ENCODE measurements at regions not wholly inside any gene's neighbourhood (a gene's known extent, or its start where the extent isn't known, plus 50 kb on each side); places are given as distances from the start of the nearest gene placed in this dataset.

- H3K36me3 ChIP-seq: no peaks in the 10 kb centered on the region
- no peaks in the 10 kb centered on the region for H3K4me1 ChIP-seq
- H3K4me3 ChIP-seq: no peak overlapping the region
- H3K27ac ChIP-seq (replicated peaks in 1 of 4): no peak overlapping the region
- no peaks in the 10 kb centered on the region for H3K27me3 ChIP-seq
- intact Hi-C loops (cut with DNase I): no loop called here
- TF ChIP-seq CTCF (IDR thresholded peaks at IDR 0.05) (no peak), POLR2A (IDR thresholded peaks at IDR 0.05; ENCODE audit: low read depth) (no peak), POLR2AphosphoS5 (IDR thresholded peaks at IDR 0.05) (no peak), EP300 (IDR thresholded peaks at IDR 0.05) (no peak)
- no peaks in the 10 kb centered on the region for H3K9me3 ChIP-seq
- no peak for DNase-seq (ENCODE audit: extremely low spot score)
Observed at GRCh38 chr10:47071891-47072290, 160.7 kb downstream of the PTPN20 start.

- TF ChIP-seq POLR2A (IDR thresholded peaks at IDR 0.05; ENCODE audit: low read depth): no peak
- TF ChIP-seq EP300 (IDR thresholded peaks at IDR 0.05): no peak
- intact Hi-C loops (cut with DNase I): no loop called here
- DNase-seq (ENCODE audit: extremely low spot score): no peak
- H3K27me3 ChIP-seq: no peaks in the 10 kb centered on the region
- H3K9me3 ChIP-seq: no peaks in the 10 kb centered on the region
- H3K36me3 ChIP-seq: no peaks in the 10 kb centered on the region
- WGBS: 80% methylated on average over 3 of the region's 3 CpGs
- H3K4me1 ChIP-seq: no peaks in the 10 kb centered on the region
- H3K4me3 ChIP-seq: no peak overlapping the region
- no peak overlapping the region for H3K27ac ChIP-seq (replicated peaks in 1 of 4)
Observed at GRCh38 chr10:47073967-47074366, 162.7 kb downstream of the PTPN20 start.

- intact Hi-C loops (cut with DNase I): no loop called here
Observed at GRCh38 chr10:47076949-47077361, 165.7 kb downstream of the PTPN20 start.

GRCh38 chr10:47077386-47077785, 166.2 kb downstream of the PTPN20 start:
- DNase-seq (ENCODE audit: extremely low spot score): no peak
- TF ChIP-seq POLR2AphosphoS5 (IDR thresholded peaks at IDR 0.05) (no peak), POLR2A (IDR thresholded peaks at IDR 0.05; ENCODE audit: low read depth) (no peak), EP300 (IDR thresholded peaks at IDR 0.05) (no peak), CTCF (IDR thresholded peaks at IDR 0.05) (no peak)
- H3K4me3 ChIP-seq: no peak overlapping the region
- no peaks in the 10 kb centered on the region for H3K36me3 ChIP-seq
- no peak overlapping the region for H3K27ac ChIP-seq (replicated peaks in 1 of 4)
- H3K27me3 ChIP-seq: peaks cover 0 to 7% (median 0%) of the 10 kb centered on the region in 4 donors
- WGBS: 78% methylated on average over 9 of the region's 9 CpGs
- intact Hi-C loops (cut with DNase I): no loop called here
- H3K4me1 ChIP-seq: no peaks in the 10 kb centered on the region
- no peaks in the 10 kb centered on the region for H3K9me3 ChIP-seq

More at GRCh38 chr10:47076949-47077361, 165.7 kb downstream of the PTPN20 start:
- H3K4me1 ChIP-seq: no peaks in the 10 kb centered on the region
- peaks cover 0 to 7% (median 0%) of the 10 kb centered on the region in 4 donors for H3K27me3 ChIP-seq
- no peak overlapping the region for H3K27ac ChIP-seq (replicated peaks in 1 of 4)
- H3K9me3 ChIP-seq: no peaks in the 10 kb centered on the region
- 72% methylated on average over 8 of the region's 8 CpGs for WGBS
- H3K36me3 ChIP-seq: no peaks in the 10 kb centered on the region
- no peak overlapping the region for H3K4me3 ChIP-seq
- no peak for TF ChIP-seq CTCF (IDR thresholded peaks at IDR 0.05)
- no peak for TF ChIP-seq EP300 (IDR thresholded peaks at IDR 0.05)
- no peak for TF ChIP-seq POLR2A (IDR thresholded peaks at IDR 0.05; ENCODE audit: low read depth)
- no peak for TF ChIP-seq POLR2AphosphoS5 (IDR thresholded peaks at IDR 0.05)
- no peak for DNase-seq (ENCODE audit: extremely low spot score)

- DNase-seq (ENCODE audit: extremely low spot score): no peak
- H3K36me3 ChIP-seq: no peaks in the 10 kb centered on the region
- TF ChIP-seq EP300 (IDR thresholded peaks at IDR 0.05) (no peak), CTCF (IDR thresholded peaks at IDR 0.05) (no peak), POLR2A (IDR thresholded peaks at IDR 0.05; ENCODE audit: low read depth) (no peak)
- no peak overlapping the region for H3K4me3 ChIP-seq
- intact Hi-C loops (cut with DNase I): no loop called here
- H3K27me3 ChIP-seq: peaks cover 0 to 7% (median 0%) of the 10 kb centered on the region in 4 donors
- no peaks in the 10 kb centered on the region for H3K4me1 ChIP-seq
- H3K9me3 ChIP-seq: no peaks in the 10 kb centered on the region
- H3K27ac ChIP-seq (replicated peaks in 1 of 4): no peak overlapping the region
- WGBS: 89% methylated on average over 7 of the region's 8 CpGs
Observed at GRCh38 chr10:47077941-47078340, 166.7 kb downstream of the PTPN20 start.

All from esophagus muscularis mucosa (tissue), 4 donors.